ENCODE measurements at regions not wholly inside any gene's neighbourhood (a gene's known extent, or its start where the extent isn't known, plus 50 kb on each side); places are given as distances from the start of the nearest gene placed in this dataset.

- TF ChIP-seq SOX6 (IDR thresholded peaks at IDR 0.05) = no peak
- peak; percentile 67 for TF ChIP-seq SOX6 (CRISPR knock-in tag; IDR thresholded peaks at IDR 0.05)
- peak; percentile 27; the same call in 1 of the 2 replicates for TF ChIP-seq HHEX (CRISPR knock-in tag; IDR thresholded peaks at IDR 0.05)
- peak; percentile 72 for TF ChIP-seq PITX1 (CRISPR knock-in tag; IDR thresholded peaks at IDR 0.05)
- TF ChIP-seq LCORL (IDR thresholded peaks at IDR 0.05) = no peak
- TF ChIP-seq LCORL (CRISPR knock-in tag; IDR thresholded peaks at IDR 0.05) = peak; percentile 94
- no peak for TF ChIP-seq CREB3 (CRISPR knock-in tag; IDR thresholded peaks at IDR 0.05)
- no peak for TF ChIP-seq GPN1 (CRISPR knock-in tag; IDR thresholded peaks at IDR 0.05; ENCODE audit: borderline replicate concordance)
- peak; percentile 88; the same call in 1 of the 2 replicates for TF ChIP-seq ZNF281 (CRISPR knock-in tag; IDR thresholded peaks at IDR 0.05; ENCODE audit: borderline replicate concordance)
- no peak for TF ChIP-seq MAFF (IDR thresholded peaks at IDR 0.05; ENCODE audit: low read depth, low read length)
- no peak for TF ChIP-seq MYPOP (CRISPR knock-in tag; IDR thresholded peaks at IDR 0.05)
- peak; percentile 84; the same call in 1 of the 2 replicates for TF ChIP-seq ZNF709 (CRISPR knock-in tag; IDR thresholded peaks at IDR 0.05)
- TF ChIP-seq CERS6 (CRISPR knock-in tag; IDR thresholded peaks at IDR 0.05) = no peak
- TF ChIP-seq ZNF558 (CRISPR knock-in tag; IDR thresholded peaks at IDR 0.05; ENCODE audit: borderline replicate concordance) = no peak
- peak; percentile 59; the same call in 1 of the 2 replicates for TF ChIP-seq PRDM15 (CRISPR knock-in tag; IDR thresholded peaks at IDR 0.05)
- TF ChIP-seq ZNF850 (CRISPR knock-in tag; conservative IDR thresholded peaks at IDR 0.05) = no peak
- no peak for TF ChIP-seq IRF1 (CRISPR knock-in tag; IDR thresholded peaks at IDR 0.05; ENCODE audit: low read depth)
- TF ChIP-seq CREM (IDR thresholded peaks at IDR 0.05) = peak; percentile 50; the same call in 1 of the 2 replicates
- no peak for TF ChIP-seq CREM (CRISPR knock-in tag; IDR thresholded peaks at IDR 0.05)
- TF ChIP-seq ZNF10 (CRISPR knock-in tag; IDR thresholded peaks at IDR 0.05; ENCODE audit: borderline replicate concordance, low read depth) = no peak
Measured at GRCh38 chr2:65527451-65528240, 95.2 kb upstream of the SPRED2 start (continued).
